MM.1S (cell line): ENCODE measurements at regions not wholly inside any gene's neighbourhood (a gene's known extent, or its start where the extent isn't known, plus 50 kb on each side); places are given as distances from the start of the nearest gene placed in this dataset.

ENCODE experiments used
- DNase-seq: peaks from one replicate; pipeline ENCODE4 v3.0.0-alpha.2; 2015
- H2AFZ ChIP-seq: fragments of 300-600 bp; sonication (generic); 2 replicates; pipeline ENCODE4 v1.6.0; 2016; ENCODE audit warnings: antibody characterized with exemption, low read length
- H3F3A ChIP-seq: fragments of 300-600 bp; sonication (generic); 2 replicates; pipeline ENCODE4 v1.6.1; 2016; ENCODE audit warnings: mild to moderate bottlenecking, antibody characterized with exemption, low read length, moderate library complexity, mixed read lengths; ENCODE audit not compliant: insufficient read depth
- H3K27ac ChIP-seq: fragments of 300-600 bp; sonication (generic); 2 replicates; pipeline ENCODE4 v1.5.1; 2016; ENCODE audit warnings: mild to moderate bottlenecking, low read length
- H3K27me3 ChIP-seq: fragments of 300-600 bp; sonication (generic); replicated peaks from 2 replicates; pipeline ENCODE4 v1.6.0; 2016; ENCODE audit warnings: low read length; ENCODE audit not compliant: insufficient read depth
- H3K36me3 ChIP-seq: fragments of 300-600 bp; sonication (generic); replicated peaks from 2 replicates; pipeline ENCODE4 v1.6.1; 2016; ENCODE audit warnings: mild to moderate bottlenecking, low read length, mixed read lengths; ENCODE audit not compliant: insufficient read depth
- H3K4me1 ChIP-seq: fragments of 300-600 bp; sonication (generic); 2 replicates; pipeline ENCODE4 v1.6.1; 2016; ENCODE audit warnings: low read length, mixed read lengths
- H3K4me2 ChIP-seq: fragments of 300-600 bp; sonication (generic); 2 replicates; pipeline ENCODE4 v1.6.0; 2016; ENCODE audit warnings: low read depth, low read length
- H3K4me3 ChIP-seq: fragments of 300-600 bp; sonication (generic); 2 replicates; pipeline ENCODE4 v1.5.1; 2016; ENCODE audit warnings: low read length, mixed read lengths
- H3K79me2 ChIP-seq: fragments of 300-600 bp; sonication (generic); 2 replicates; pipeline ENCODE4 v1.6.1; 2016; ENCODE audit warnings: mixed run types, low read length, mixed read lengths
- H3K9ac ChIP-seq: fragments of 300-600 bp; sonication (generic); 2 replicates; pipeline ENCODE4 v1.6.1; 2016; ENCODE audit warnings: low read length, mixed read lengths
- H3K9me2 ChIP-seq: fragments of 300-600 bp; sonication (generic); replicated peaks from 2 replicates; pipeline ENCODE4 v1.6.1; 2016; ENCODE audit warnings: mild to moderate bottlenecking, low read length, mixed read lengths; ENCODE audit not compliant: insufficient read depth
- H3K9me3 ChIP-seq: fragments of 300-600 bp; sonication (generic); replicated peaks from 2 replicates; pipeline ENCODE4 v1.6.1; 2016; ENCODE audit warnings: mild to moderate bottlenecking, low read length, mixed read lengths; ENCODE audit not compliant: insufficient read depth
- H4K20me1 ChIP-seq: fragments of 300-600 bp; sonication (generic); 2 replicates; pipeline ENCODE4 v1.6.1; 2016; ENCODE audit warnings: mild to moderate bottlenecking, low read length, moderate library complexity, mixed read lengths; ENCODE audit not compliant: insufficient read depth
- EZH2 ChIP-seq: fragments of 300-600 bp; sonication (generic); optimal IDR thresholded peaks from 2 replicates; pipeline ENCODE3; 2017; ENCODE audit warnings: low read depth, mild to moderate bottlenecking, antibody characterized with exemption, low read length, mixed read lengths
- EZH2phosphoT487 ChIP-seq: fragments of 300-600 bp; sonication (generic); IDR thresholded peaks from 2 replicates; pipeline ENCODE4 v1.6.1; 2018; ENCODE audit warnings: antibody characterized with exemption, low read length
- TF ChIP-seq, protein P1 (sequence below): fragments of 300-600 bp; sonication (generic); IDR thresholded peaks from 2 replicates; pipeline ENCODE4 v1.5.1; 2016; ENCODE audit warnings: antibody characterized with exemption, low read length, mixed read lengths

DNA sequence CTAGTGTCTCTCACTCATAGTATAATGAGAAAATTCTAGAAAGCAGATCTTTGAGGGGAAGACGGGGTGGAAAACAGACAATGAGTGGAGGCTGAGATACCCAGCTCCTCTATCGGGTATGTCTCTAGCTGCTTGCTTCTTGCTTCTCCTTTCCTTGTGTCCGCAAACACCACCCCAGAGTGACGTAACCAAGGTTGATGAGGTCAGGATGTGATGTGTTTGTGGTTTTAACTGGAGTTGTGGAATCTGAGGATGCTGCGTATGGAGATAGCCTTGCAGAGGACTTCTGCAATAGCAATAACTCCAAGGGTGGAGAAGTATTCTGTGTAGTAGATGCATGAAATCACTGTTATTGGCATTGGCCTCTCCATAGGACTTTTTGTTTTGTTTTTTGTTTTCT, 132.7 kb upstream of the IFNGR1 start:
- H3K9ac ChIP-seq = no peak overlapping the region

GRCh38 chr6:137350857-137351256, 131.7 kb upstream of the IFNGR1 start:
- H3K79me2 ChIP-seq = no peaks in the 10 kb centered on the region
- H3K36me3 ChIP-seq = no peaks in the 10 kb centered on the region
- H3K9ac ChIP-seq = no peak overlapping the region
- H3K4me1 ChIP-seq = no peaks in the 10 kb centered on the region
- H3K27ac ChIP-seq = no peak overlapping the region
- DNase-seq = no peak
- no peaks in the 10 kb centered on the region for H3F3A ChIP-seq
- H3K9me2 ChIP-seq = no peaks in the 10 kb centered on the region
- TF ChIP-seq EZH2phosphoT487 (no peak), EZH2 (no peak)
- TF ChIP-seq, protein P1, sequence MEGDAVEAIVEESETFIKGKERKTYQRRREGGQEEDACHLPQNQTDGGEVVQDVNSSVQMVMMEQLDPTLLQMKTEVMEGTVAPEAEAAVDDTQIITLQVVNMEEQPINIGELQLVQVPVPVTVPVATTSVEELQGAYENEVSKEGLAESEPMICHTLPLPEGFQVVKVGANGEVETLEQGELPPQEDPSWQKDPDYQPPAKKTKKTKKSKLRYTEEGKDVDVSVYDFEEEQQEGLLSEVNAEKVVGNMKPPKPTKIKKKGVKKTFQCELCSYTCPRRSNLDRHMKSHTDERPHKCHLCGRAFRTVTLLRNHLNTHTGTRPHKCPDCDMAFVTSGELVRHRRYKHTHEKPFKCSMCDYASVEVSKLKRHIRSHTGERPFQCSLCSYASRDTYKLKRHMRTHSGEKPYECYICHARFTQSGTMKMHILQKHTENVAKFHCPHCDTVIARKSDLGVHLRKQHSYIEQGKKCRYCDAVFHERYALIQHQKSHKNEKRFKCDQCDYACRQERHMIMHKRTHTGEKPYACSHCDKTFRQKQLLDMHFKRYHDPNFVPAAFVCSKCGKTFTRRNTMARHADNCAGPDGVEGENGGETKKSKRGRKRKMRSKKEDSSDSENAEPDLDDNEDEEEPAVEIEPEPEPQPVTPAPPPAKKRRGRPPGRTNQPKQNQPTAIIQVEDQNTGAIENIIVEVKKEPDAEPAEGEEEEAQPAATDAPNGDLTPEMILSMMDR = no peak
- H3K27me3 ChIP-seq = no peaks in the 10 kb centered on the region
- H4K20me1 ChIP-seq = no peaks in the 10 kb centered on the region
- H2AFZ ChIP-seq = no peak overlapping the region
- no peak overlapping the region for H3K4me2 ChIP-seq
- no peaks in the 10 kb centered on the region for H3K9me3 ChIP-seq
- no peak overlapping the region for H3K4me3 ChIP-seq

More for the DNA sequence above, 132.7 kb upstream of the IFNGR1 start:
- TF ChIP-seq, protein P1 = no peak
- TF ChIP-seq EZH2 = no peak
- TF ChIP-seq EZH2phosphoT487 = no peak
- H3K27ac ChIP-seq = no peak overlapping the region
- no peak overlapping the region for H3K4me3 ChIP-seq
- no peaks in the 10 kb centered on the region for H3K27me3 ChIP-seq
- H3K79me2 ChIP-seq = no peaks in the 10 kb centered on the region
- H3K4me1 ChIP-seq = no peaks in the 10 kb centered on the region
- H2AFZ ChIP-seq = no peak overlapping the region
- H3F3A ChIP-seq = no peaks in the 10 kb centered on the region
- H4K20me1 ChIP-seq = no peaks in the 10 kb centered on the region
- DNase-seq = no peak
- H3K36me3 ChIP-seq = no peaks in the 10 kb centered on the region
- H3K9me3 ChIP-seq = no peaks in the 10 kb centered on the region
- H3K9me2 ChIP-seq = no peaks in the 10 kb centered on the region
- no peak overlapping the region for H3K4me2 ChIP-seq

GRCh38 chr6:137349856-137350830, 131.0 kb upstream of the IFNGR1 start:
- H2AFZ ChIP-seq = no peak overlapping the region
- H3K4me1 ChIP-seq = no peaks in the 10 kb centered on the region
- H3K9ac ChIP-seq = no peak overlapping the region
- no peaks in the 10 kb centered on the region for H3K9me2 ChIP-seq
- H3K4me3 ChIP-seq = no peak overlapping the region
- no peak for DNase-seq
- TF ChIP-seq, protein P1 = no peak
- no peak for TF ChIP-seq EZH2phosphoT487
- TF ChIP-seq EZH2 = no peak
- H3K36me3 ChIP-seq = no peaks in the 10 kb centered on the region
- no peaks in the 10 kb centered on the region for H4K20me1 ChIP-seq
- no peaks in the 10 kb centered on the region for H3F3A ChIP-seq
- H3K27me3 ChIP-seq = no peaks in the 10 kb centered on the region
- H3K4me2 ChIP-seq = no peak overlapping the region
- no peak overlapping the region for H3K27ac ChIP-seq
- H3K79me2 ChIP-seq = no peaks in the 10 kb centered on the region
- no peaks in the 10 kb centered on the region for H3K9me3 ChIP-seq
